HepG2 (cell line): ENCODE measurements at regions not wholly inside any gene's neighbourhood (a gene's known extent, or its start where the extent isn't known, plus 50 kb on each side); places are given as distances from the start of the nearest gene placed in this dataset.

Experiments
- ATAC-seq: fragments of 200-7000 bp; cut with Tn5 transposase; 3 replicates; pipeline ENCODE4 v1.9.1; 2020; ENCODE audit warnings: mild to moderate bottlenecking, moderate library complexity
- BruUV-seq: library from RNA; stranded (reverse); fragments of 400-500 nt; replicated peaks from 2 replicates; lab custom pipeline; 2021; lab: Mats Ljungman, UMichigan
- CTCF ChIA-PET: fragments of 300-600 bp; formaldehyde crosslinking; extraction: SDS; loops from one replicate; lab custom pipeline; 2021; ENCODE audit warnings: low total read pairs, inconsistent platforms, low intra/inter-chr PET ratio; lab: Yijun Ruan, JAX
- POLR2A ChIA-PET: fragments of 350-600 bp; sonication (Branson Sonifier 250); formaldehyde crosslinking; loops from one replicate; lab custom pipeline; 2020; ENCODE audit warnings: antibody characterized with exemption, inconsistent platforms; lab: Yijun Ruan, JAX
- DNase-seq: peaks from one replicate; pipeline ENCODE4 v3.0.0-alpha.2; 2015; ENCODE audit warnings: low spot score
- FAIRE-seq: peaks from 3 replicates; lab custom pipeline; 2011; peaks lifted over from hg19 to GRCh38; lab: Jason Lieb, UNC
- H2AFZ ChIP-seq: one replicate; pipeline ENCODE4 v1.6.1; 2011; ENCODE audit warnings: low read length, inconsistent platforms
- H3K27ac ChIP-seq: fragments of 300-600 bp; 3 replicates; pipeline ENCODE4 v1.8.0; 2011; ENCODE audit warnings: mixed run types, mild to moderate bottlenecking, mixed read lengths, low read length, inconsistent platforms; ENCODE audit not compliant: insufficient read depth; ENCODE audit errors: extremely low read length
- H3K27me3 ChIP-seq, 2 experiments: fragments of 200-600 bp in 1 of 2; 2 replicates in 1 of 2; 3 replicates in 1 of 2; pipeline versions ENCODE4 v1.6.0 to v1.8.0; 2011; ENCODE audit warnings: low read length in 2 of 2, mild to moderate bottlenecking in 2 of 2, moderate library complexity in 2 of 2, inconsistent platforms in 1 of 2; ENCODE audit not compliant: insufficient read depth in 2 of 2, control insufficient read depth in 1 of 2
- H3K36me3 ChIP-seq, 2 experiments: fragments of 200-600 bp in 1 of 2; replicated peaks in 1 of 2; 2 replicates in 1 of 2; 3 replicates in 1 of 2; pipeline versions ENCODE4 v1.5.1 to v1.8.0; 2011; ENCODE audit warnings: low read length in 2 of 2, inconsistent platforms in 1 of 2; ENCODE audit not compliant: insufficient read depth in 2 of 2, control insufficient read depth in 1 of 2
- H3K4me1 ChIP-seq: 2 replicates; pipeline ENCODE4 v1.5.1; 2012; ENCODE audit warnings: low read length, inconsistent platforms; ENCODE audit not compliant: insufficient read depth
- H3K4me2 ChIP-seq: 2 replicates; pipeline ENCODE4 v1.6.0; 2011; ENCODE audit warnings: low read depth, low read length, inconsistent platforms
- H3K4me3 ChIP-seq, 3 experiments: fragments of 200-600 bp in 1 of 3; sonication (generic), shearing (Covaris generic) in 1 of 3; replicated peaks in 1 of 3; 2 replicates each; pipeline ENCODE4 v1.5.1; 2011 to 2016; ENCODE audit warnings: low read length in 3 of 3, inconsistent platforms in 2 of 3, low read depth in 2 of 3, mild to moderate bottlenecking in 2 of 3, control low read depth in 1 of 3, mixed read lengths in 1 of 3; ENCODE audit not compliant: insufficient read depth in 1 of 3
- H3K79me2 ChIP-seq: one replicate; pipeline ENCODE4 v1.6.1; 2011; ENCODE audit warnings: low read length, inconsistent platforms; ENCODE audit not compliant: insufficient read depth
- H3K9ac ChIP-seq: 2 replicates; pipeline ENCODE4 v1.6.0; 2011; ENCODE audit warnings: mild to moderate bottlenecking, low read depth, low read length, inconsistent platforms; ENCODE audit not compliant: insufficient read depth
- H3K9me3 ChIP-seq: 2 replicates; pipeline ENCODE4 v1.5.1; 2012; ENCODE audit warnings: mild to moderate bottlenecking, low read length
- H4K20me1 ChIP-seq: 2 replicates; pipeline ENCODE4 v1.6.0; 2011; ENCODE audit warnings: inconsistent platforms, mild to moderate bottlenecking, low read length, moderate library complexity; ENCODE audit not compliant: insufficient read depth
- ISL2 ChIP-seq: sonication (generic); formaldehyde crosslinking; IDR thresholded peaks from 2 replicates; pipeline ENCODE4 v1.5.0; 2020; ENCODE audit warnings: missing genetic modification reagents
- SP5 ChIP-seq: IDR thresholded peaks from 2 replicates; pipeline ENCODE4 v1.6.1; 2016; ENCODE audit warnings: low read depth, borderline replicate concordance
- TRIM24 ChIP-seq: sonication (generic); formaldehyde crosslinking; IDR thresholded peaks from 2 replicates; pipeline ENCODE4 v1.8.0; 2022; ENCODE audit warnings: mild to moderate bottlenecking, missing genetic modification reagents
- YEATS2 ChIP-seq: sonication (generic); formaldehyde crosslinking; IDR thresholded peaks from 2 replicates; pipeline ENCODE4 v1.4.0; 2020; ENCODE audit warnings: missing genetic modification reagents, borderline replicate concordance
- ZFP1 ChIP-seq: IDR thresholded peaks from 2 replicates; pipeline ENCODE4 v1.6.1; 2016
- ZNF530 ChIP-seq: sonication (generic); formaldehyde crosslinking; IDR thresholded peaks from 2 replicates; pipeline ENCODE4 v1.5.0; 2020; ENCODE audit warnings: low read depth, mild to moderate bottlenecking, missing genetic modification reagents
- WGBS: methylation state at CpG from one replicate; pipeline ENCODE4 v1.1.6; 2017; ENCODE audit warnings: low lambda C conversion rate; 5-methylcytosine and 5-hydroxymethylcytosine counted together
- in situ Hi-C: cut with HindIII; loops from 2 replicates; pipeline ENCODE4 v1.10.0; 2017; ENCODE audit warnings: low pct_unique_long_range_greater_than_20kb; ENCODE audit not compliant: extremely low pct_ligation_motif_present
- intact Hi-C: fragments of 100-400 bp; cut with micrococcal nuclease; formaldehyde crosslinking; loops from one replicate; pipeline ENCODE4 v1.10.0; 2022; ENCODE audit not compliant: unreplicated experiment
- TF ChIP-seq, protein P1 (sequence below): sonication (generic); formaldehyde crosslinking; IDR thresholded peaks from 2 replicates; pipeline ENCODE4 v1.8.0; 2023; ENCODE audit warnings: mild to moderate bottlenecking, missing genetic modification reagents
- TF ChIP-seq, protein P2 (sequence below): sonication (generic); formaldehyde crosslinking; IDR thresholded peaks from 2 replicates; pipeline ENCODE4 v1.8.0; 2022; ENCODE audit warnings: missing genetic modification reagents, low read depth, mild to moderate bottlenecking, borderline replicate concordance
- TF ChIP-seq, protein P3 (sequence below): sonication (generic); formaldehyde crosslinking; IDR thresholded peaks from 2 replicates; pipeline ENCODE4 v1.4.0; 2020; ENCODE audit warnings: missing genetic modification reagents

GRCh38 chr5:130995851-130996250 is 169.2 kb downstream of the HINT1 start:
- Histone ChIP-seq H3K9ac (no peak overlapping the region), H3K4me1 (no peaks in the 10 kb centered on the region), H3K36me3 (no peaks in the 10 kb centered on the region), H3K27ac (no peak overlapping the region), H3K4me2 (no peak overlapping the region)
- FAIRE-seq: no peak
- CTCF ChIA-PET: no interaction called here
- BruUV-seq: no TSS peak
- in situ Hi-C loops: no loop called here
- WGBS: 71% methylated on average over 23 of the region's 23 CpGs
- TF ChIP-seq, protein P1, sequence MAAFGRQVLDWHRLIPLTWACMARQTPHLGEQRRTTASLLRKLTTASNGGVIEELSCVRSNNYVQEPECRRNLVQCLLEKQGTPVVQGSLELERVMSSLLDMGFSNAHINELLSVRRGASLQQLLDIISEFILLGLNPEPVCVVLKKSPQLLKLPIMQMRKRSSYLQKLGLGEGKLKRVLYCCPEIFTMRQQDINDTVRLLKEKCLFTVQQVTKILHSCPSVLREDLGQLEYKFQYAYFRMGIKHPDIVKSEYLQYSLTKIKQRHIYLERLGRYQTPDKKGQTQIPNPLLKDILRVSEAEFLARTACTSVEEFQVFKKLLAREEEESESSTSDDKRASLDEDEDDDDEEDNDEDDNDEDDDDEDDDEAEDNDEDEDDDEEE: no peak
- TF ChIP-seq TRIM24 (CRISPR knock-in tag): no peak
- TF ChIP-seq ZNF530 (CRISPR knock-in tag): no peak
- TF ChIP-seq, protein P2, sequence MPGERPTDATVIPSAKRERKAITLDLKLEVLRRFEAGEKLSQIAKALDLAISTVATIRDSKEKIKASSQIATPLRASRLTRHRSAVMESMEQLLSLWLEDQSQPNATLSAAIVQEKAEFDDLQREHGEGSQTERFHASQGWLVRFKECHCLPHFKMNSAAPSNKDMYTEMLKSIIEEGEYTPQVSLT (CRISPR knock-in tag): no peak
- TF ChIP-seq YEATS2: no peak
- TF ChIP-seq, protein P3, sequence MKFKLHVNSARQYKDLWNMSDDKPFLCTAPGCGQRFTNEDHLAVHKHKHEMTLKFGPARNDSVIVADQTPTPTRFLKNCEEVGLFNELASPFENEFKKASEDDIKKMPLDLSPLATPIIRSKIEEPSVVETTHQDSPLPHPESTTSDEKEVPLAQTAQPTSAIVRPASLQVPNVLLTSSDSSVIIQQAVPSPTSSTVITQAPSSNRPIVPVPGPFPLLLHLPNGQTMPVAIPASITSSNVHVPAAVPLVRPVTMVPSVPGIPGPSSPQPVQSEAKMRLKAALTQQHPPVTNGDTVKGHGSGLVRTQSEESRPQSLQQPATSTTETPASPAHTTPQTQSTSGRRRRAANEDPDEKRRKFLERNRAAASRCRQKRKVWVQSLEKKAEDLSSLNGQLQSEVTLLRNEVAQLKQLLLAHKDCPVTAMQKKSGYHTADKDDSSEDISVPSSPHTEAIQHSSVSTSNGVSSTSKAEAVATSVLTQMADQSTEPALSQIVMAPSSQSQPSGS (CRISPR knock-in tag): no peak
- TF ChIP-seq SP5 (CRISPR knock-in tag): no peak
- no peak for TF ChIP-seq ISL2 (CRISPR knock-in tag)
- TF ChIP-seq ZFP1: no peak
- TF ChIP-seq, all 625 proteins: peak for 0
- Histone ChIP-seq H3K27me3 (no peaks in the 10 kb centered on the region), H2AFZ (no peak overlapping the region), H4K20me1 (no peaks in the 10 kb centered on the region), H3K9me3 (no peaks in the 10 kb centered on the region), H3K79me2 (no peaks in the 10 kb centered on the region), H3K4me3 (no peak overlapping the region)
- intact Hi-C loops: loop anchor here (5.0 kb wide), 1 partner anchor 124 kb away; no protein-coding TSS in a partner anchor
- DNase-seq (no peak), ATAC-seq (no peak)
- POLR2A ChIA-PET: no interaction called here
